AG08395 (cell line): ENCODE measurements at regions not wholly inside any gene's neighbourhood (a gene's known extent, or its start where the extent isn't known, plus 50 kb on each side); places are given as distances from the start of the nearest gene placed in this dataset.
"Not testable (repeated sequence)": the region's sequence is repeated elsewhere in the genome, so short reads cannot be mapped to it uniquely, and the experiment has no call there.

Source experiments
- DNase-seq: peaks from one replicate; pipeline ENCODE4 v3.0.0; 2012; ENCODE audit warnings: mixed read lengths, low spot score

- no peak for DNase-seq
Measured at GRCh38 chr13:109331011-109331433, 455.4 kb downstream of the IRS2 start.

- no peak for DNase-seq
Measured at GRCh38 chr13:109330123-109330522, 456.3 kb downstream of the IRS2 start.

- no peak for DNase-seq
Measured at GRCh38 chr13:109329175-109329574, 457.2 kb downstream of the IRS2 start.

GRCh38 chr13:109326601-109327000, 459.8 kb downstream of the IRS2 start:
- DNase-seq: no peak

GRCh38 chr13:109323338-109323737, 463.0 kb downstream of the IRS2 start:
- DNase-seq: no peak

GRCh38 chr13:109318945-109319590, 467.3 kb downstream of the IRS2 start:
- DNase-seq: no peak

GRCh38 chr13:109315481-109315880, 470.9 kb downstream of the IRS2 start:
- DNase-seq: no peak

- no peak for DNase-seq
Measured at GRCh38 chr13:109314101-109314500, 472.3 kb downstream of the IRS2 start.

- DNase-seq: no peak
Measured at GRCh38 chr13:109312399-109312798, 474.0 kb downstream of the IRS2 start.

GRCh38 chr13:109311431-109311976, 474.9 kb downstream of the IRS2 start:
- not testable (repeated sequence) for DNase-seq

GRCh38 chr13:109309625-109310363, 476.6 kb downstream of the IRS2 start:
- DNase-seq: no peak

GRCh38 chr13:109307027-109307426, 479.4 kb downstream of the IRS2 start:
- no peak for DNase-seq

- no peak for DNase-seq
Measured at GRCh38 chr13:109301726-109302125, 484.7 kb downstream of the IRS2 start.

- no peak for DNase-seq
Measured at GRCh38 chr13:109301276-109301675, 485.1 kb downstream of the IRS2 start.

- DNase-seq: peak; percentile 95
Measured at GRCh38 chr13:109297628-109298027, 488.8 kb downstream of the IRS2 start.

- no peak for DNase-seq
Measured at GRCh38 chr13:109293166-109293565, 493.2 kb downstream of the IRS2 start.

- no peak for DNase-seq
Measured at GRCh38 chr13:109288151-109288709, 498.2 kb downstream of the IRS2 start.

- DNase-seq: no peak
Measured at GRCh38 chr13:109287553-109287952, 498.8 kb downstream of the IRS2 start.

GRCh38 chr13:109285586-109285985, 500.8 kb downstream of the IRS2 start:
- no peak for DNase-seq

- no peak for DNase-seq
Measured at GRCh38 chr13:109281903-109282635, 504.3 kb downstream of the IRS2 start.

- no peak for DNase-seq
Measured at GRCh38 chr13:109281017-109281902, 505.1 kb downstream of the IRS2 start.
